SK-N-SH (cell line): ENCODE measurements at regions not wholly inside any gene's neighbourhood (a gene's known extent, or its start where the extent isn't known, plus 50 kb on each side); places are given as distances from the start of the nearest gene placed in this dataset.

Experiments used
- CTCF ChIP-seq: fragments of 200-600 bp; sonication (generic); IDR thresholded peaks from 2 replicates; pipeline ENCODE4 v1.6.1; 2017; ENCODE audit warnings: antibody characterized with exemption, mild to moderate bottlenecking, moderate library complexity
- GABPA ChIP-seq: IDR thresholded peaks from 2 replicates; pipeline ENCODE4 v1.4.0; 2012; ENCODE audit warnings: low read depth, mild to moderate bottlenecking
- GATA2 ChIP-seq: sonication (generic); formaldehyde crosslinking; IDR thresholded peaks from 2 replicates; pipeline ENCODE4 v1.5.0; 2020; ENCODE audit warnings: mild to moderate bottlenecking, missing genetic modification reagents
- JUND ChIP-seq: IDR thresholded peaks from 2 replicates; pipeline ENCODE4 v1.4.0; 2012
- ZBTB33 ChIP-seq: IDR thresholded peaks from 2 replicates; pipeline ENCODE4 v1.4.0; 2012; ENCODE audit warnings: low read depth, borderline replicate concordance

GRCh38 chr13:99072356-99072755 lies 94.5 kb upstream of the DOCK9 start:
- TF ChIP-seq JUND (no peak), GABPA (no peak), CTCF (no peak), ZBTB33 (no peak), GATA2 (no peak)
